Astrocyte (in vitro differentiated cells and primary cell): ENCODE measurements at regions not wholly inside any gene's neighbourhood (a gene's known extent, or its start where the extent isn't known, plus 50 kb on each side); places are given as distances from the start of the nearest gene placed in this dataset.

Experiments
- DNase-seq: peaks from one replicate; pipeline ENCODE4 v3.0.0-alpha.2; 2010; ENCODE audit warnings: low read depth
- FAIRE-seq: peaks from 2 replicates; lab custom pipeline; 2011; peaks lifted over from hg19 to GRCh38; lab: Jason Lieb, UNC
- H2AFZ ChIP-seq: 2 replicates; pipeline ENCODE4 v1.6.0; 2012; ENCODE audit warnings: low read depth, low read length, inconsistent platforms
- H3K27ac ChIP-seq: 2 replicates; pipeline ENCODE4 v1.5.1; 2011; ENCODE audit warnings: low read depth, low read length, inconsistent platforms
- H3K27me3 ChIP-seq: 2 replicates; pipeline ENCODE4 v1.6.0; 2011; ENCODE audit warnings: low read length, inconsistent platforms; ENCODE audit not compliant: insufficient read depth
- H3K36me3 ChIP-seq: 2 replicates; pipeline ENCODE4 v1.5.1; 2011; ENCODE audit warnings: low read length, inconsistent platforms; ENCODE audit not compliant: insufficient read depth
- H3K4me1 ChIP-seq: 2 replicates; pipeline ENCODE4 v1.5.1; 2011; ENCODE audit warnings: low read length, inconsistent platforms; ENCODE audit not compliant: insufficient read depth
- H3K4me2 ChIP-seq: 2 replicates; pipeline ENCODE4 v1.6.0; 2012; ENCODE audit warnings: low read length, inconsistent platforms
- H3K4me3 ChIP-seq: 2 replicates; pipeline ENCODE4 v1.5.1; 2011; ENCODE audit warnings: low read depth, mild to moderate bottlenecking, low read length, inconsistent platforms; ENCODE audit not compliant: insufficient read depth
- H3K79me2 ChIP-seq: 2 replicates; pipeline ENCODE4 v1.6.0; 2012; ENCODE audit warnings: mild to moderate bottlenecking, low read length, inconsistent platforms; ENCODE audit not compliant: insufficient read depth
- H3K9ac ChIP-seq: 2 replicates; pipeline ENCODE4 v1.6.0; 2012; ENCODE audit warnings: mild to moderate bottlenecking, low read length, inconsistent platforms
- H3K9me3 ChIP-seq: 2 replicates; pipeline ENCODE4 v1.5.1; 2012; ENCODE audit warnings: low read depth, mild to moderate bottlenecking, low read length, inconsistent platforms; ENCODE audit not compliant: insufficient read depth
- H4K20me1 ChIP-seq: 2 replicates; pipeline ENCODE4 v1.6.0; 2012; ENCODE audit warnings: low read length, inconsistent platforms; ENCODE audit not compliant: insufficient read depth
- H3K27ac Mint-ChIP-seq: one replicate; pipeline ENCODE4 v1.8.0; 2021; ENCODE audit warnings: mild to moderate bottlenecking, mixed read lengths; ENCODE audit not compliant: unreplicated experiment
- H3K27me3 Mint-ChIP-seq: one replicate; pipeline ENCODE4 v1.8.0; 2021; ENCODE audit warnings: low read depth, mixed read lengths; ENCODE audit not compliant: unreplicated experiment
- H3K36me3 Mint-ChIP-seq: one replicate; pipeline ENCODE4 v1.8.0; 2021; ENCODE audit warnings: low read depth, mixed read lengths; ENCODE audit not compliant: unreplicated experiment
- H3K4me1 Mint-ChIP-seq: one replicate; pipeline ENCODE4 v1.8.0; 2021; ENCODE audit warnings: low read depth, mixed read lengths; ENCODE audit not compliant: unreplicated experiment
- H3K4me3 Mint-ChIP-seq: one replicate; pipeline ENCODE4 v1.8.0; 2021; ENCODE audit warnings: mild to moderate bottlenecking, moderate library complexity, mixed read lengths; ENCODE audit not compliant: unreplicated experiment
- H3K9me3 Mint-ChIP-seq: one replicate; pipeline ENCODE4 v1.8.0; 2021; ENCODE audit warnings: mild to moderate bottlenecking, mixed read lengths; ENCODE audit not compliant: unreplicated experiment
- CTCF ChIP-seq: IDR thresholded peaks from 2 replicates; pipeline ENCODE4 v1.5.1; 2011; ENCODE audit warnings: low read depth, mild to moderate bottlenecking, inconsistent platforms, low read length, moderate library complexity; ENCODE audit not compliant: insufficient read depth
- EZH2 ChIP-seq: IDR thresholded peaks from 2 replicates; pipeline ENCODE4 v1.6.1; 2012; ENCODE audit warnings: mild to moderate bottlenecking, low read length, inconsistent platforms; ENCODE audit not compliant: insufficient read depth

- no peaks in the 10 kb centered on the region for H3K9me3 Mint-ChIP-seq
- Histone ChIP-seq H3K4me2 (no peak overlapping the region), H4K20me1 (no peaks in the 10 kb centered on the region), H3K9ac (no peak overlapping the region), H3K4me1 (no peaks in the 10 kb centered on the region), H3K79me2 (no peaks in the 10 kb centered on the region), H3K36me3 (no peaks in the 10 kb centered on the region), H3K4me3 (no peak overlapping the region), H2AFZ (no peak overlapping the region), H3K27ac (no peak overlapping the region), H3K27me3 (no peaks in the 10 kb centered on the region), H3K9me3 (no peaks in the 10 kb centered on the region)
- H3K4me1 Mint-ChIP-seq = no peaks in the 10 kb centered on the region
- TF ChIP-seq EZH2 = no peak
- TF ChIP-seq CTCF = no peak
- DNase-seq (no peak), FAIRE-seq (no peak)
- H3K4me3 Mint-ChIP-seq = no peak overlapping the region
- H3K36me3 Mint-ChIP-seq = no peaks in the 10 kb centered on the region
- no peak overlapping the region for H3K27ac Mint-ChIP-seq
- H3K27me3 Mint-ChIP-seq = peaks cover 22% of the 10 kb centered on the region
Observed at GRCh38 chr16:56106527-56106926, 84.8 kb upstream of the GNAO1 start.

GRCh38 chr16:56102906-56103305 lies 88.4 kb upstream of the GNAO1 start:
- Histone ChIP-seq H2AFZ (no peak overlapping the region), H3K27me3 (no peaks in the 10 kb centered on the region), H3K9me3 (no peaks in the 10 kb centered on the region), H3K4me2 (no peak overlapping the region), H3K79me2 (no peaks in the 10 kb centered on the region), H3K4me3 (no peak overlapping the region), H4K20me1 (no peaks in the 10 kb centered on the region), H3K9ac (no peak overlapping the region), H3K4me1 (no peaks in the 10 kb centered on the region), H3K27ac (no peak overlapping the region), H3K36me3 (no peaks in the 10 kb centered on the region)
- Mint-ChIP-seq H3K4me3 (no peak overlapping the region), H3K9me3 (no peaks in the 10 kb centered on the region), H3K4me1 (no peaks in the 10 kb centered on the region), H3K27me3 (peaks cover 28% of the 10 kb centered on the region), H3K36me3 (no peaks in the 10 kb centered on the region), H3K27ac (no peak overlapping the region)
- no peak for TF ChIP-seq CTCF
- no peak for TF ChIP-seq EZH2
- no peak for FAIRE-seq
- no peak for DNase-seq

- H3K27ac ChIP-seq = no peak overlapping the region
Observed at GRCh38 chr16:56102183-56102686, 89.1 kb upstream of the GNAO1 start.

More at GRCh38 chr16:56102183-56102686, 89.1 kb upstream of the GNAO1 start:
- FAIRE-seq (no peak), DNase-seq (no peak)
- H3K27ac Mint-ChIP-seq = no peak overlapping the region
- no peaks in the 10 kb centered on the region for H3K4me1 Mint-ChIP-seq
- H3K9ac ChIP-seq = no peak overlapping the region
- no peaks in the 10 kb centered on the region for H3K36me3 ChIP-seq
- no peaks in the 10 kb centered on the region for H3K27me3 ChIP-seq
- H3K27me3 Mint-ChIP-seq = peaks cover 29% of the 10 kb centered on the region
- no peak for TF ChIP-seq CTCF
- no peak for TF ChIP-seq EZH2
- no peaks in the 10 kb centered on the region for H3K36me3 Mint-ChIP-seq
- H3K4me2 ChIP-seq = peak overlapping the region; percentile 48
- H4K20me1 ChIP-seq = no peaks in the 10 kb centered on the region
- no peaks in the 10 kb centered on the region for H3K9me3 ChIP-seq
- no peaks in the 10 kb centered on the region for H3K79me2 ChIP-seq
- no peaks in the 10 kb centered on the region for H3K9me3 Mint-ChIP-seq
- H3K4me1 ChIP-seq = no peaks in the 10 kb centered on the region
- H2AFZ ChIP-seq = no peak overlapping the region
- no peak overlapping the region for H3K4me3 Mint-ChIP-seq
- peak overlapping the region; percentile 23 for H3K4me3 ChIP-seq
